ENCODE measurements at regions not wholly inside any gene's neighbourhood (a gene's known extent, or its start where the extent isn't known, plus 50 kb on each side); places are given as distances from the start of the nearest gene placed in this dataset.
"Not testable (repeated sequence)": the region's sequence is repeated elsewhere in the genome, so short reads cannot be mapped to it uniquely, and the experiment has no call there.

DNA sequence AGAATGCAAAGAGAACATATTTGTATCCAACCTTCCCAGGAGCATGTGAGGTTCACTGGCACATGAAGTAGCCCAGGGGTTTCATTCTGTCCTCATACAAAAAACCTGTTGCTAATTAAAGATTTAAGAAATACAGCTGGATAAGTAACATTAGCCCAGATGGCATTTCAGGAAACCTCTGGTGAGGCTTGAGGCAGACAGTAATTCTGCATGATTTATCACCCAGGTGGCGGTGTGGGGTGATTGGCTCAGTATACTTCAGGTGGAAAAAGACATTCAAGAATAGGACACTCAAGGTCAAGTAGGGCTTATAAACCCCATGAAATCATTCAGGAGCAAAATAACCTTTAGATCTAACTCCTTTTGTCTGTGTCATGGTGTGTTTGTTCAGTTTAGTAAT, 237.4 kb downstream of the RNF144A start:
- no peak for DNase-seq

GRCh38 chr2:7161501-7161900, 244.3 kb downstream of the RNF144A start:
- DNase-seq, result no peak

DNA sequence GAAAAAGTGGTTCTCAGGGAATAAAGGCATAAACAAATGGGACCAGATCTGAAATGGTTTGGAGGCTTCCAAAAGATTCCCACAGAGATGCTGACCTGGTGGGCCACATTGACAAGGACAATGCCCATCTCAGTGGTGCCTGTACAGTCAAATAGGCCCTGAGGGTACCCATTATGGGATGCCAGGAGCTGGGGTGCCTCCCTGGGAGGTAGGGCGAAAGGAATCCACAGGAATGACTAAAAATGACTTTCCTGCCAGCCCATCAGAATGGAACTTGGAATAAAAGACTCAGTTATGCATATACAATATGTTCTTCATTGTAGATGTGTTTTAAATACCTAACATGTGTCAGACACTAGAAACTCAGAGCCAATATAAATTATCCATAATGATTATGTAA, 248.5 kb downstream of the RNF144A start:
- DNase-seq, result no peak

DNA sequence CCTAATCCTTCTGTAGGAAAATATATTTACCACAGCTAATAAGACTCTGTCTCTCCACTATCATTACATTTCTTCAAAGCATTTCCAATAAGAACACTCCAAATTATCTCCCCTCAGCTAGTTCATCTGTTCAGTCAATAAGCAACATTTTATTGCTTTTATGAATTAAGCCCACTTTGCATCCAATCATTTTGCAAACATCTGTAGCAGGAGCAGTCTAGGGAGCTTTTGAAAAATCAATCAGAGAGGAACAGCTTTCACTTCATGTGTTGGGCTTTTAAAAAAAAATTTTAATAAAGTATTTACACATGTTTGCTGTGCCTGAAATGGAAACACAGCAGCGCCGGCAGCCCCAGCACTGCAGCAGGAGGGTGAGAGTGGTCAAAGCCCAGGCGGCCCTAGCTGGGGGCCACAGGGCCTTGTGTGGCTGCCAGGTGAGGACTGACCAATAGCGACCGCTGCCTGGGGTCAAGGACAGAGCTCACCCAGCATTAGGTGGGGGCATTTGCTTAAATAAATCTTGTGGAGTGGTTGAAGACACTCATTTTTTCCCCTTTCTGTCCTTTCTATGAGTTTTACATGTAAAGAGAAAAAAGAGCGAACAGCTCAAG, 250.7 kb downstream of the RNF144A start:
- no peak for DNase-seq

DNA sequence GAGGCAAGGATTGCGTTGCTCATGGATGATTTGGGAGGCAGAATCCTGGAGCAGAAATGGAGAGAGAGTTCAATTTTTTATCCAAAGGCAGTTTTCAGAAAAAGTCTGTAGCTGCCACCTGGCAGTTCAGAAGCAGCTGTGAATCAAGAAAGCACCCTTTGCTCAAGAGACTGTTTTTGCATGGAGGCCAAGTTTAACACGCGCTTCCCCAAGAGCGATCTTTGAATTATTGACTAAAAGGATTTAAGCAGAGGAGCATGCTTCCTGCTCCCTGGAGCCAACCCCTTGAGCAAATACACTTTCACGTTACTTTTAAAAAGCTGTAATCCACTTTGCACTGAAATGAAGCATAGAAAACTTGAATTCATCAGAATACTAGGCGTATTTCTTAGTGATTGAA, 252.4 kb downstream of the RNF144A start:
- no peak for DNase-seq

DNA sequence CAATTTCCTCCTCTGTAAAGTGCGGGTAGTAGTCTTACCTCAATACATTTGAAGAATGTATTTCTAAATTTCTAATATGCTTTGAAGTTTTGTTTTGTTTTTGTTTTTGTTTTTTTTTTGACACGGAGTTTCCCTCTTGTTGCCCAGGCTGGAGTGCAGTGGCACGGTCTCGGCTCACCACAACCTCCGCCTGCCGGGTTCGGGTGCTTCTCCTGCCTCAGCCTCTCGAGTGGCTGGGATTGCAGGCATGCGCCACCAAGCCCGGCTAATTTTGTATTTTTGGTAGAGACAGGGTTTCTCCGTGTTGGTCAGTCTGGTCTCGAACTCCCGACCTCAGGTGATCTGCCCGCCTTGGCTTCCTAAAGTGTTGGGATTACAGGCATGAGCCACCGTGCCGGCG, 261.8 kb downstream of the RNF144A start:
- DNase-seq, result not testable (repeated sequence)

- no peak for DNase-seq
Observed at GRCh38 chr2:7180638-7181370, 263.6 kb downstream of the RNF144A start.

DNA sequence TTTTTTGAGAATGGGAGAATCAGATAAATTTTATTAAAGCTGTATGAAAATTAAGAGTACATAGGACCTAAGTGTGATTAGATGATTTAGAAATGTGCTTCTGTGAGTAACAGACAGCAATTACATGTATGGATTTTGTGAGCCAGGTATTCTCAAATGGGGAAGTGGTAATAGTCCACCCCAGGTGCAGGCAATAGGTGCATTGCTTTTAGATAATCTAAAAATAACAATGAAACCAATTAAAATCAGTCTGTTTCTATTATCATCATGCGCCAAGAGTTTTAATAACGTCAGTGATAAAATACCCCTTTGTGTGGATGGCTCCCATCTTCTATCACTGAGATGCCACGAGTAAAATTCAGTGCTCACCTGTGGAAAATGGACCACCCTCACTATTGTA, 265.3 kb downstream of the RNF144A start:
- no peak for DNase-seq

- DNase-seq, result no peak
Observed at GRCh38 chr2:7189106-7189505, 271.9 kb downstream of the RNF144A start.

- DNase-seq, result peak; percentile 4
Observed at GRCh38 chr2:7190587-7191324, 273.5 kb downstream of the RNF144A start.

- DNase-seq, result no peak
Observed at GRCh38 chr2:7191932-7192331, 274.7 kb downstream of the RNF144A start.

DNA sequence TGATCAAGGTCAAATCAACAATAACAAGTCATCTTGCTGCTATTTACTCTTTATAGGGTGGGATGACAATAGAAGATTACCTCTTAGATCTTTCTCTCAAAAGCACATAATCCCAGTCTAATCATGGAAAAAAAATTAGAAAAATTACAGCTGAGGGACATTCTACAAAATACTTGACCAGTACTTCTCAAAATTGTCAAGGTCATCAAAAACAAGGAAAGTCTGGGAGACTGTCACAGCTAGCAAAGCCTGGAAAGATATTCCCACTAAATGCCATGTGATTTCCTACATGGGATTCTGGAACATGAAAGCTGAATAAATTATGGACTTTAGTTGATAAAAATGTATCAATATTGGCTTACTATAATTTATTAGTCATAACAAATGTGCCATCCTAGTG, 276.2 kb downstream of the RNF144A start:
- DNase-seq, result no peak

DNA sequence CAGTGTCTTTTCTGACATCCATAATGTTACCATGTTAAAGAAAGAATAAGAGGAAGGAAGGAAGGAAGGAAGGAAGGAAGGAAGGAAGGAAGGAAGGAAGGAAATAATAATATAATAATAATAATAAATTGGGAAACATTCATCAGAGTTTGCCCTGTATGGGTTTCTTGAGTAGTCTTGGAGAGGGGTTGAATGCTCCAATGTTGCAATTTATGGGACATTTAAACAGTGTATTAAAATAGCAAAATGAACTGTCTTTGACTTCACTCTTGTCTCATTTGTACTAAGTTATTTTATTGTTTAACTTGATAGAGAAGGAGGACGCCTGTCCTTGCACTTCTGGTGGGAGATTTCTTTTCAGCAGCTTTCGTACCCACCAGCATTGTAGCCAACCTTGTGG, 277.7 kb downstream of the RNF144A start:
- DNase-seq, result no peak

- DNase-seq, result no peak
Observed at GRCh38 chr2:7196883-7197282, 279.7 kb downstream of the RNF144A start.

- no peak for DNase-seq
Observed at GRCh38 chr2:7201851-7202250, 284.6 kb downstream of the RNF144A start.

- peak; percentile 57 for DNase-seq
Observed at GRCh38 chr2:7203056-7203467, 285.9 kb downstream of the RNF144A start.

DNA sequence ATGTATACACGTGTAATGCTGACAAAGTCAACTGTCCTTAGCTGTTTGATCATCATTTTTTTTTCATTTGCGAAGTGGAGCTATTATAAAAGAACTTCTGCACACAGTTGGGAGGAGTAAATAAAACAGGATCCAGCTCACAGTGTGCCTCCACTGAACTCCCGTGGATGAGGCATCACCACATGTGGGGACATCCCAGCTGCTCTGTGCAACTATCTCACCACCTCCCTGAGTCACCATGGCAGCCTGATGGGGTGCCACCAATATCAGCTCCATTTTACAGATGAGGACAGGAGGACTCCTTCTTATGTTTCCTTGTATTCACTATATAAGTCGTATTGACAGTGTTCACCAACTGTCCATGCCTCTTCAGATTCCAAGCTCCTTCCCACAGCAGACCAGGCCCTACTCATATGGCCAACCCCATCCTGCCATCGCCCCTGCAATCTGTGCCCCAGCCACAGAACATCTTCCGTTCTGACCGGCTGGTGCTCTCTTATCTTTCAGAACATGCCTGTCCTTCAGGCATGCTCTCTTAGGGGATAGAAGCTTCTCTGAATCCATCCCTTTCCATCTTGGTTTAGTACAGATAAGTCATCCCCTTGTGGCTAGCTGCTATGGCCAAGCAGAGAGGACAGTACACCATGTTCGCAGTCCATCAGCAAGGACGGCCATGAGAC, 288.1 kb downstream of the RNF144A start:
- DNase-seq, result no peak

DNA sequence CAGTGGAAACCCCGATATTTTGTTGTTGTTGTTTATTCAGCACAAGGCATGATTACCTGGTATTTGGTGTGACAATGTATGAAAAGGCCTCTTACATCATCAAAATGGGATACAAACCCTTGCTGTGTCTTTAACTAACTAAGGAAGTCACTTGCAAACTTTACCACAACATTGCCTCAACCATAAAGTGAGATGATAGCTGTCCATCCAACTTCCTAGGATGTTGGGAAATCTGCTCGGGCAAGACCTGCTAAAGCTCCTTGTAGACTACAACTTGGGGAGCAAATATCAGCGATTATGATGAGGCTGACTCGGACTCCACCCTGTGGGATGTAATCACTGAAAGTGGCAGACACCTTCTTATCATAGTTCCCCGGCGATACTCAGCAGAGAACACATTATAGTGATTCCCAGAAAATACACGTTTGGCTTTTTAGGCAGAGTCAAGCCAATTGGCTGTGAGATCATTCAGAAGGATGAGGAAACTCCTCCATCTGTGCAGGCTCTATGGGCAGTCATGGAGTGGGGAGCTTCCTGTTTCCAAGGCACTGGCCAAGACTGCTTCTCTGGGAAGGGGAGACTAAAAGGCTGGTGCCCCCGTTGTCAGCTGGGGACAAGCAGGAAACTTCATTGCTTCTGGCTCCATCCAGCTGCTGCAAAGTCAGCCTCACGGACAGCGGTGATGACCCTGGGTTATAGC, 289.0 kb downstream of the RNF144A start:
- DNase-seq, result no peak

GRCh38 chr2:7207631-7208030, 290.4 kb downstream of the RNF144A start:
- DNase-seq, result no peak

- no peak for DNase-seq
Observed at GRCh38 chr2:7209757-7210555, 292.7 kb downstream of the RNF144A start.

DNA sequence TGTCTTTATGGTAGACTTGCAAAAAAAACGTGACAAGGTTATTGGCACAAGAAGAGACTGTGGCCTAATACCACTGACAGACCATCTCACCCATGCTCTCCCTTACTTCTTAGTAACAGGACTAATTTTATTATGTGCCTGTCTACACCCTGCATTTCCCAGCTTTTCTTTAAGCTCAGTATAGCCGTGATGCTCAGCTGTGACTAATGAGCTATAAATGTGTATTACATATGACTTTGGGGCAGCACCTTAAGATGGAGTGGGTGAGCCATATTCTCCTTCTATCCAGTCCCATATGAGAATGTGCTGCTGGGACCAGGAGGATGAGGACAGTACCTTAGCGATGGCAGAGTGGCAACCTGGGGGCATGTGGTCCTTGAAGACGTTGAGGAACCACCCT, 293.5 kb downstream of the RNF144A start:
- DNase-seq, result no peak

DNA sequence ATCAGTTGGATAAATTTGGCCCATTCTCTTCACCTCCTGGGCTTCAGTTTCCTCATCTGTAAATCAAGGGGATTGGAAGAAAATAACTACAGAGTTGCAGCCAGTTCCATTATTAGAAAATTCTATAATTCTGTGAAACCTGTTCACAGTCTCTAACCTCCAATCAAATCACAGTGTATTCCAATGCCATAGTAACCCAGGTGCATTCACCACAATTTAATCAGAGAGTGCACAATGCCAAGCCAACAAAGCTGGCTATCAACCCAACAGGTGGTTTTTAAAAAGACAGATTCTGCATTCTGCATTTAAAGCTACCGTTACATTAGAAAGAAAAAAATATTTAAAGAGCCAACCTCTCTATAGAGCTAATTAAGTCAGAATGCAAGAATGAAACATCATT, 308.6 kb downstream of the RNF144A start:
- no peak for DNase-seq

Data from activated CD4-positive, alpha-beta T cell treated with anti-CD3 and anti-CD28 coated beads, Interleukin-2, amount 50 U/mL, for 16 hours (primary cell).